H1 (cell line): ENCODE measurements at regions not wholly inside any gene's neighbourhood (a gene's known extent, or its start where the extent isn't known, plus 50 kb on each side); places are given as distances from the start of the nearest gene placed in this dataset.

Experiments used
- CTCF ChIA-PET: fragments of 300-600 bp; sonication (Branson Sonifier 250); formaldehyde crosslinking; loops from one replicate; lab custom pipeline; 2021; ENCODE audit not compliant: partially characterized antibody; lab: Charles Lee
- POLR2A ChIA-PET: fragments of 300-600 bp; sonication (Branson Sonifier 250); formaldehyde crosslinking; loops from one replicate; lab custom pipeline; 2021; ENCODE audit warnings: inconsistent platforms; ENCODE audit not compliant: partially characterized antibody; lab: Charles Lee
- DNase-seq, 2 experiments: peaks; one replicate each; pipeline versions ENCODE4 v3.0.0 to v3.0.0-alpha.2; 2010 to 2022; ENCODE audit warnings: low spot score in 2 of 2, low read depth in 1 of 2, mixed read lengths in 1 of 2
- FAIRE-seq: peaks from 2 replicates; lab custom pipeline; 2011; peaks lifted over from hg19 to GRCh38; lab: Jason Lieb, UNC
- H2AFZ ChIP-seq: 2 replicates; pipeline ENCODE4 v1.8.1; 2012; ENCODE audit warnings: low read length, inconsistent platforms
- H2AK5ac ChIP-seq: 2 replicates; pipeline ENCODE4 v1.6.1; 2013; ENCODE audit warnings: low read depth, low read length
- H2BK120ac ChIP-seq: replicated peaks from 2 replicates; pipeline ENCODE3; 2013; ENCODE audit warnings: low read depth, low read length, inconsistent platforms
- H2BK12ac ChIP-seq: 2 replicates; pipeline ENCODE4 v1.6.1; 2013; ENCODE audit warnings: low read depth, low read length
- H2BK15ac ChIP-seq: 2 replicates; pipeline ENCODE4 v1.6.1; 2013; ENCODE audit warnings: low read length
- H2BK20ac ChIP-seq: 2 replicates; pipeline ENCODE4 v1.6.1; 2013; ENCODE audit warnings: low read length
- H2BK5ac ChIP-seq: 2 replicates; pipeline ENCODE4 v1.6.1; 2013; ENCODE audit warnings: low read depth, low read length
- H3K14ac ChIP-seq: 2 replicates; pipeline ENCODE4 v1.6.1; 2013; ENCODE audit warnings: inconsistent platforms; ENCODE audit not compliant: insufficient read length
- H3K18ac ChIP-seq: 2 replicates; pipeline ENCODE4 v1.6.1; 2013; ENCODE audit warnings: low read length; ENCODE audit errors: extremely low read depth
- H3K23ac ChIP-seq: 2 replicates; pipeline ENCODE4 v1.6.1; 2013; ENCODE audit warnings: inconsistent platforms; ENCODE audit not compliant: insufficient read length
- H3K23me2 ChIP-seq: 2 replicates; pipeline ENCODE4 v1.6.1; 2013; ENCODE audit warnings: low read depth, low read length
- H3K27ac ChIP-seq: 2 replicates; pipeline ENCODE4 v1.6.1; 2011; ENCODE audit warnings: low read depth, low read length, inconsistent platforms
- H3K27me3 ChIP-seq, 4 experiments: replicated peaks in 1 of 4; 1 replicate in 1 of 4; 2 replicates in 3 of 4; pipeline versions ENCODE4 v1.6.1 to v1.8.1; 2011 to 2013; ENCODE audit warnings: low read length in 3 of 4, mild to moderate bottlenecking in 3 of 4, inconsistent platforms in 2 of 4, mixed read lengths in 2 of 4, moderate library complexity in 1 of 4; ENCODE audit not compliant: control insufficient read depth in 3 of 4, insufficient read depth in 3 of 4; ENCODE audit errors: extremely low read depth in 1 of 4
- H3K36me3 ChIP-seq, 4 experiments: 2 replicates each; pipeline versions ENCODE4 v1.6.1 to v1.8.1; 2011 to 2013; ENCODE audit warnings: mild to moderate bottlenecking in 4 of 4, low read length in 3 of 4, moderate library complexity in 2 of 4, control low read depth in 1 of 4, inconsistent platforms in 1 of 4; ENCODE audit not compliant: insufficient read depth in 4 of 4, control insufficient read depth in 2 of 4
- H3K4ac ChIP-seq: replicated peaks from 2 replicates; pipeline ENCODE3; 2013; ENCODE audit warnings: low read length, low read depth, mixed read lengths, inconsistent platforms; ENCODE audit not compliant: insufficient read length
- H3K4me1 ChIP-seq, 4 experiments: replicated peaks in 1 of 4; 1 replicate in 1 of 4; 2 replicates in 3 of 4; pipeline versions ENCODE4 v1.6.1 to v1.8.1; 2011 to 2013; ENCODE audit warnings: low read length in 3 of 4, inconsistent platforms in 2 of 4, mixed read lengths in 1 of 4; ENCODE audit not compliant: insufficient read depth in 4 of 4, control insufficient read depth in 3 of 4
- H3K4me2 ChIP-seq, 2 experiments: 2 replicates each; pipeline versions ENCODE4 v1.6.1 to v1.8.1; 2011 to 2013; ENCODE audit warnings: low read depth in 2 of 2, low read length in 2 of 2, control low read depth in 1 of 2, inconsistent platforms in 1 of 2, mild to moderate bottlenecking in 1 of 2; ENCODE audit not compliant: insufficient read depth in 1 of 2
- H3K4me3 ChIP-seq, 4 experiments: fragments of 200-600, 300-600 bp in 1 of 4; sonication (generic), shearing (Covaris generic), sonication (Bioruptor Twin) in 1 of 4; 2 replicates each; pipeline versions ENCODE4 v1.5.1 to v1.8.1; 2011 to 2016; ENCODE audit warnings: low read length in 4 of 4, low read depth in 3 of 4, control low read depth in 2 of 4, inconsistent platforms in 2 of 4, mild to moderate bottlenecking in 2 of 4, mixed read lengths in 1 of 4, moderate library complexity in 1 of 4; ENCODE audit not compliant: insufficient read depth in 2 of 4; ENCODE audit errors: extremely low read depth in 1 of 4
- H3K56ac ChIP-seq: replicated peaks from 2 replicates; pipeline ENCODE3; 2013; ENCODE audit warnings: low read depth, mild to moderate bottlenecking, mixed read lengths, low read length, inconsistent platforms; ENCODE audit not compliant: insufficient read length
- H3K79me1 ChIP-seq: 2 replicates; pipeline ENCODE4 v1.6.1; 2013; ENCODE audit warnings: low read depth, low read length, control low read depth
- H3K79me2 ChIP-seq, 2 experiments: 2 replicates each; pipeline versions ENCODE4 v1.6.1 to v1.8.1; 2012 to 2013; ENCODE audit warnings: low read length in 2 of 2, mild to moderate bottlenecking in 2 of 2, inconsistent platforms in 1 of 2; ENCODE audit not compliant: insufficient read depth in 2 of 2, control insufficient read depth in 1 of 2
- H3K9ac ChIP-seq, 4 experiments: replicated peaks in 1 of 4; 1 replicate in 1 of 4; 2 replicates in 3 of 4; pipeline versions ENCODE4 v1.6.1 to v1.8.1; 2011 to 2013; ENCODE audit warnings: low read depth in 3 of 4, low read length in 3 of 4, control low read depth in 2 of 4, mild to moderate bottlenecking in 2 of 4, moderate library complexity in 2 of 4, inconsistent platforms in 1 of 4; ENCODE audit errors: extremely low read depth in 1 of 4
- H3K9me3 ChIP-seq, 2 experiments: 2 replicates each; pipeline versions ENCODE4 v1.6.1 to v1.8.1; 2012 to 2013; ENCODE audit warnings: mild to moderate bottlenecking in 2 of 2, moderate library complexity in 2 of 2, control low read depth in 1 of 2, inconsistent platforms in 1 of 2, low read depth in 1 of 2, low read length in 1 of 2, mixed read lengths in 1 of 2; ENCODE audit not compliant: insufficient read depth in 2 of 2
- H4K20me1 ChIP-seq, 2 experiments: replicated peaks in 1 of 2; 2 replicates each; pipeline versions ENCODE3 to v1.8.1; 2011 to 2013; ENCODE audit warnings: inconsistent platforms in 2 of 2, low read length in 2 of 2, mild to moderate bottlenecking in 1 of 2; ENCODE audit not compliant: insufficient read depth in 2 of 2, control insufficient read depth in 1 of 2
- H4K5ac ChIP-seq: 2 replicates; pipeline ENCODE4 v1.6.1; 2013; ENCODE audit warnings: low read length, low read depth, mixed read lengths, inconsistent platforms; ENCODE audit not compliant: insufficient read length
- H4K8ac ChIP-seq: 2 replicates; pipeline ENCODE4 v1.8.0; 2013; ENCODE audit warnings: mild to moderate bottlenecking, moderate library complexity, low read length, inconsistent platforms; ENCODE audit not compliant: insufficient read depth; ENCODE audit errors: extremely low read depth
- H4K91ac ChIP-seq: replicated peaks from 2 replicates; pipeline ENCODE3; 2013; ENCODE audit warnings: low read length, mixed read lengths, inconsistent platforms; ENCODE audit not compliant: insufficient read length
- CHD1 ChIP-seq: IDR thresholded peaks from 2 replicates; pipeline ENCODE4 v1.6.1; 2012; ENCODE audit warnings: low read depth, low read length, improper control_type of control experiment
- KDM4A ChIP-seq: IDR thresholded peaks from one replicate; pipeline ENCODE4 v1.7.1; 2012; ENCODE audit warnings: low read depth, mild to moderate bottlenecking, moderate library complexity, low read length, inconsistent platforms; ENCODE audit not compliant: severe bottlenecking
- SP1 ChIP-seq: IDR thresholded peaks from 2 replicates; pipeline ENCODE4 v1.6.1; 2011; ENCODE audit warnings: low read depth, low read length
- WGBS, 2 experiments: shearing (Covaris generic) in 1 of 2; methylation state at CpG; one replicate each; pipeline versions ENCODE4 v1.1.6 to v1.1.7; 2013 to 2015; ENCODE audit warnings: low lambda C conversion rate in 2 of 2, mixed read lengths in 2 of 2, inconsistent platforms in 1 of 2, low coverage in 1 of 2, missing lambda C conversion rate in 1 of 2; ENCODE audit not compliant: insufficient replicate concordance in 2 of 2, insufficient coverage in 1 of 2, insufficient read length in 1 of 2; ENCODE audit errors: extremely low coverage in 1 of 2, missing lambda C conversion rate in 1 of 2; 5-methylcytosine and 5-hydroxymethylcytosine counted together

DNA sequence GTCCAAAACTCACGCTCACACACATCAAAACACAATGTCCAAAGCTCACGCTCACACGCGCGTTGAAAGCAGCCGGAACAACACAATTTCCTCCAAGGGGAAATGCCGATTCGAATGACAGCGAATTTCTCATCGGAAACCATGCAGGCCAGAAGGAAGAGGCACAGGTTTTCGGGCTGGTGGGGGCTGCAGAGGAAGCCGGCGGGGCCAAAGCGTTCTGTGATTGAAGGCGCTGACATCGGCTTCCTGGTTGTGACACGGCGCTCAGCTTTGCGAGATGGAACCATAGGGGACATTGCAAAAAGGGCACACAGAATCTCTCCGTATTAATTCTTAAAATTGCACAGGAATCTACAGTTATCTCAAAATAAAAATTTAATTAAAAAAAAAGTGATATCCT lies 61.3 kb downstream of the FOXL3 start:
- no peak overlapping the region for H4K91ac ChIP-seq
- WGBS, 2 experiments: 94% methylated on average over 20 of the region's 20 CpGs; no CpG with 5 or more reads in 1 of the 2 experiments
- no peak for TF ChIP-seq CHD1
- no peak for TF ChIP-seq KDM4A
- TF ChIP-seq SP1: no peak
- no peak overlapping the region for H4K5ac ChIP-seq
- no peaks in the 10 kb centered on the region; a peak in 3 of 7 replicates for H3K4me1 ChIP-seq
- no peak for FAIRE-seq
- H3K9me3 ChIP-seq: no peaks in the 10 kb centered on the region; a peak in 1 of 4 replicates
- H4K20me1 ChIP-seq: peaks cover 0 to 3% of the 10 kb centered on the region in 2 experiments
- no peak overlapping the region for H3K56ac ChIP-seq
- no peak overlapping the region for H2BK120ac ChIP-seq
- no peak overlapping the region for H3K9ac ChIP-seq
- no peaks in the 10 kb centered on the region for H3K79me2 ChIP-seq
- no peak overlapping the region for H4K8ac ChIP-seq
- ChIA-PET POLR2A (interaction anchor here (1.3 kb wide), 1 partner anchor 14 kb away, joined by 3 read pairs; no protein-coding TSS in a partner anchor), CTCF (interaction anchor here (0.6 kb wide), 1 partner anchor 63 kb away, joined by 3 read pairs; no protein-coding TSS in a partner anchor)
- H3K36me3 ChIP-seq: no peaks in the 10 kb centered on the region
- H3K79me1 ChIP-seq: no peaks in the 10 kb centered on the region
- H2BK5ac ChIP-seq: no peak overlapping the region
- H3K4ac ChIP-seq: no peak overlapping the region
- no peak overlapping the region for H3K4me3 ChIP-seq
- no peak for DNase-seq
- no peak overlapping the region for H2BK12ac ChIP-seq
- no peak overlapping the region for H3K23ac ChIP-seq
- no peaks in the 10 kb centered on the region for H3K27me3 ChIP-seq
- H2BK20ac ChIP-seq: no peak overlapping the region
- H3K4me2 ChIP-seq: no peak overlapping the region
- no peak overlapping the region for H3K27ac ChIP-seq
- no peak overlapping the region for H2AFZ ChIP-seq
- H3K14ac ChIP-seq: no peak overlapping the region
- peaks cover 17% of the 10 kb centered on the region; the same call in 1 of the 2 replicates for H3K23me2 ChIP-seq
- H3K18ac ChIP-seq: no peak overlapping the region
- no peak overlapping the region for H2BK15ac ChIP-seq
- H2AK5ac ChIP-seq: no peak overlapping the region
